Right lobe of liver (tissue), 6 donors: ENCODE measurements at regions not wholly inside any gene's neighbourhood (a gene's known extent, or its start where the extent isn't known, plus 50 kb on each side); places are given as distances from the start of the nearest gene placed in this dataset.

ENCODE experiments used
- ATAC-seq, 4 donors: fragments of 200-7000 bp; cut with Tn5 transposase; one replicate each; pipeline ENCODE4 v1.9.1; 2020; ENCODE audit warnings: mild to moderate bottlenecking in 4 of 4, moderate library complexity in 4 of 4
- DNase-seq, 3 donors: peaks; one replicate each; pipeline ENCODE4 v3.0.0-alpha.2; 2020
- H3K27ac ChIP-seq, 3 donors: fragments of 200-600 bp; one replicate each; pipeline ENCODE4 v1.8.0; 2022
- H3K27me3 ChIP-seq, 2 donors: fragments of 200-600 bp; one replicate each; pipeline ENCODE4 v1.8.0; 2022
- H3K36me3 ChIP-seq, 4 donors: fragments of 200-600 bp; sonication (generic) in 1 of 4; one replicate each; pipeline versions ENCODE4 v1.5.1 to v1.8.0; 2017 to 2022; ENCODE audit warnings: control low read depth in 1 of 4
- H3K4me1 ChIP-seq, 4 donors: fragments of 200-600 bp; sonication (generic) in 1 of 4; one replicate each; pipeline versions ENCODE4 v1.5.1 to v1.8.0; 2017 to 2022; ENCODE audit warnings: control low read depth in 1 of 4
- H3K4me3 ChIP-seq, 3 donors: fragments of 200-600 bp; one replicate each; pipeline ENCODE4 v1.8.0; 2022
- H3K9me3 ChIP-seq, 4 donors: fragments of 200-600 bp; sonication (generic) in 1 of 4; one replicate each; pipeline versions ENCODE4 v1.5.1 to v1.8.0; 2017 to 2022; ENCODE audit warnings: control low read depth in 1 of 4
- CTCF ChIP-seq, 4 donors: fragments of 200-600 bp in 3 of 4; fragments of 450-650 bp in 1 of 4; IDR thresholded peaks; one replicate each; pipeline versions ENCODE4 v1.5.1 to v1.8.0; 2016 to 2022; ENCODE audit warnings: antibody characterized with exemption in 4 of 4, mild to moderate bottlenecking in 2 of 4
- POLR2A ChIP-seq: fragments of 450-650 bp; IDR thresholded peaks from one replicate; pipeline ENCODE4 v1.6.1; 2017; ENCODE audit warnings: antibody characterized with exemption, mild to moderate bottlenecking
- WGBS: methylation state at CpG from one replicate; pipeline ENCODE4 v1.1.6; 2018; ENCODE audit warnings: low coverage, low lambda C conversion rate; ENCODE audit not compliant: insufficient coverage; ENCODE audit errors: missing lambda C conversion rate; 5-methylcytosine and 5-hydroxymethylcytosine counted together
- intact Hi-C, 2 donors: fragments of 100-400 bp; cut with DNase I; formaldehyde crosslinking; loops; one replicate each; pipeline versions ENCODE4 v1.11.2 to v1.14.1; 2022
- donor health status: DM: no; HTN: yes; CAD: no.
- donor health status: DM: no; HTN: no; CAD: no.
- donor health status: DM: no; HTN: no; CAD: no.
- donor health status: DM: no; HTN: yes; CAD: no.
- donor health status: DM: no; HTN: yes; CAD: no.

DNA sequence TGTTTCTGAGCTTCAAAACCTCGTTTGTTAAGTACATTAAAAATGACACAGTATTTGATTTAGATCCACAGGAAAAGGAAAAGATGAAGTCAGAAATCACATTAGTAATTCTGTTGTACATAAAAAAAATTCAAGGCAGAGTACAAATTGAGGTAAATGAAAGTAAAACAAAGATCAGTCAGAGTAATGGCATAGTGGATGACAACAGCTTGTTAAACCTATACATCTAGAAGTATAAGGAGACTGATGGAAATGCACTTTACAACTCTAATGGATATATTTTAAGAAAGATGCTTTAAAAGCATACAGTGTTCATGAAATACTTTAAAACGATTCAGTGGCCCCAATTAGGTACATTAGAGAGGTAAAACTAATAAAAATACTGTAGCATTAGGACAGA, 631.3 kb upstream of the SEMA6A start:
- WGBS, result 8% methylated on average over 2 of the region's 2 CpGs
- Histone ChIP-seq H3K9me3 (no peaks in the 10 kb centered on the region), H3K36me3 (no peaks in the 10 kb centered on the region), H3K27ac (no peak overlapping the region), H3K4me1 (no peaks in the 10 kb centered on the region), H3K27me3 (no peaks in the 10 kb centered on the region), H3K4me3 (no peak overlapping the region)
- ATAC-seq (no peak), DNase-seq (no peak)
- intact Hi-C loops, result no loop called here
- TF ChIP-seq POLR2A, result no peak
- no peak for TF ChIP-seq CTCF (IDR thresholded peaks at IDR 0.05)

DNA sequence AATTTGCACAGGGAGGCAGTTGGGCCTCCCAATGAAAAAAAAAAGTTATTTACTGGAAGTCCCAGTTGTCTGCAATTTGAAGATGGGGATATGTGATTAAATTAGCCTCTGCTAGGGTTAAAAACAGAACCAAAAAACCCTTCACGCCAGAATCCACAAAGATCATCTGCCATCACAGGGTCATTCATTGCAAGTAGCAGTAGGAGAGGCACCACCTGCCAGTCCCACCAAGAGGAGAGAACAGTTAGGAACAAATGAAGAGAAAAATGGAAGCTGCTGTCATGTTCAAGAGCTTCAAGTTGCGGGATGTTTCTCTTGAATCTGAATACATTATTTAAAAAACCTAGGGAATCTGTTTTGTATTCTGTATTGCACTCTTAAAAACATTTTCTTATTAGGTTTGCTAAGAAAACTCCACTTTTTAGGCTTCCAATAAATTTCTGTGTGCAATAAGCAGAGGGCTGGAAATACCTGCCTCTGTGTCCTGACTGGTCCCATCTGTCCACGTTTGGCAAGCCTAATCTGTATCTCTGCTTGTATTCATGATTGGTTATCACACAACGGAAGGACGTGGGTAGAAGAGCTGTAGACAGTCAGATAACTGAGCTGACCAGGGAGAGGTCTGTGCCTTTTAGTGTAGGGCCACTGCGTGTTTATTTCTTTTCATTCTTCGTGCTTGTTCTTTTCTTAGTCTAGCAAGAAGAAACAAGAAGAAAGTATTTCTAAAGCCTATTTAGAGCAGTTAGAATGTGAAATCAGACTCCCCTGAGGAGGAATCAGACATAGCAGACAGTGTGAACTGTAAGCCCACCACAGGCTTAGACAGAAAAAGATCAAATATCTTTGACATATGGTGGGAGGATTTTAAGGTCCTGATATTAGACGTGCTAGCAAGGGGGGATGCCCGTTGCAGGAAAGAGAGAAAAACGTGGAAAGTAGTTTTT, 630.6 kb upstream of the SEMA6A start:
- no peaks in the 10 kb centered on the region for H3K4me1 ChIP-seq
- ATAC-seq, result no peak
- 29% methylated on average over 10 of the region's 10 CpGs for WGBS
- intact Hi-C loops, result no loop called here
- no peaks in the 10 kb centered on the region for H3K9me3 ChIP-seq
- TF ChIP-seq CTCF (IDR thresholded peaks at IDR 0.05) (no peak), POLR2A (no peak)
- H3K27ac ChIP-seq, result no peak overlapping the region
- no peak for DNase-seq
- H3K27me3 ChIP-seq, result no peaks in the 10 kb centered on the region
- H3K4me3 ChIP-seq, result no peak overlapping the region
- no peaks in the 10 kb centered on the region for H3K36me3 ChIP-seq

GRCh38 chr5:117204404-117204803, 629.8 kb upstream of the SEMA6A start:
- no peaks in the 10 kb centered on the region for H3K9me3 ChIP-seq
- ATAC-seq, result no peak
- intact Hi-C loops, result no loop called here
- no peaks in the 10 kb centered on the region for H3K36me3 ChIP-seq
- WGBS, result 48% methylated on average over 4 of the region's 4 CpGs
- H3K4me3 ChIP-seq, result no peak overlapping the region
- H3K27ac ChIP-seq, result no peak overlapping the region
- no peak for TF ChIP-seq POLR2A
- no peaks in the 10 kb centered on the region for H3K27me3 ChIP-seq
- H3K4me1 ChIP-seq, result no peaks in the 10 kb centered on the region
- DNase-seq, result no peak

DNA sequence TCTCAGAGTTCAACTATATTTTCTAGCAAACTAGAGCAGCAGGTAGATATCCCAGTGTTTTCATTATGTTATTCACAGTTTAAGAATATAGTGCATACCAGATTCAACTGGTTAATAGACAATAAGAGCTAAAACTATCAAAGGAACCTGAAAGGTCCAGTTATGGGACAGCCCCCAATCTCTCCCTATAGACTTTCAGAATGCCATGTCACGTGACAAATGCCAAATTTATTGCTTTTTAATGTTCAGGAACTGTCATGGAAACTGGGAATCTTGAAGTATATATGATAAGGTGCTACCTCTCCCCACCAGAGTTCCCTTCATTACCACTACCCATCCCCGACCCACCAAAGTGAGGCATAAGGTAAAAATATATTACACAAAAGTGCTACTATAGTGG, 629.0 kb upstream of the SEMA6A start:
- no peaks in the 10 kb centered on the region for H3K36me3 ChIP-seq
- no peaks in the 10 kb centered on the region for H3K27me3 ChIP-seq
- H3K4me1 ChIP-seq, result no peaks in the 10 kb centered on the region
- DNase-seq (no peak), ATAC-seq (no peak)
- no peaks in the 10 kb centered on the region for H3K9me3 ChIP-seq
- TF ChIP-seq CTCF (IDR thresholded peaks at IDR 0.05) (no peak), POLR2A (no peak)
- 60% methylated on average over 2 of the region's 2 CpGs for WGBS
- intact Hi-C loops, result no loop called here
- H3K27ac ChIP-seq, result no peak overlapping the region
- no peak overlapping the region for H3K4me3 ChIP-seq

GRCh38 chr5:117201001-117201400, 626.4 kb upstream of the SEMA6A start:
- intact Hi-C loops, result no loop called here
- no peak overlapping the region for H3K27ac ChIP-seq
- no peaks in the 10 kb centered on the region for H3K9me3 ChIP-seq
- no peaks in the 10 kb centered on the region for H3K36me3 ChIP-seq
- no peaks in the 10 kb centered on the region for H3K4me1 ChIP-seq
- no peaks in the 10 kb centered on the region for H3K27me3 ChIP-seq
- no peak for ATAC-seq
- 60% methylated on average over 1 of the region's 1 CpG for WGBS
- no peak for DNase-seq
- no peak for TF ChIP-seq POLR2A
- no peak for TF ChIP-seq CTCF (IDR thresholded peaks at IDR 0.05)
- H3K4me3 ChIP-seq, result no peak overlapping the region
